ENCODE measurements at regions not wholly inside any gene's neighbourhood (a gene's known extent, or its start where the extent isn't known, plus 50 kb on each side); places are given as distances from the start of the nearest gene placed in this dataset.

- ATAC-seq (replicated peaks) (no peak), DNase-seq (no peak)
- Mint-ChIP-seq H3K4me1 (no peaks in the 10 kb centered on the region), H3K27me3 (peaks cover 19 to 29% of the 10 kb centered on the region in 2 donors), H3K27ac (no peak overlapping the region), H3K36me3 (no peaks in the 10 kb centered on the region), H3K9me3 (no peaks in the 10 kb centered on the region), H3K4me3 (no peak overlapping the region)
Observed at GRCh38 chr22:47705350-47705749, 942.9 kb downstream of the TBC1D22A start.

- Mint-ChIP-seq H3K27me3 (peaks cover 0 to 4% of the 10 kb centered on the region in 2 donors), H3K4me1 (peaks cover 4 to 9% of the 10 kb centered on the region in 2 donors), H3K4me3 (no peak overlapping the region), H3K36me3 (no peaks in the 10 kb centered on the region), H3K27ac (no peak overlapping the region), H3K9me3 (no peaks in the 10 kb centered on the region)
- no peak for DNase-seq
- ATAC-seq (replicated peaks): no peak
Observed at GRCh38 chr22:47698906-47699305, 936.5 kb downstream of the TBC1D22A start.

GRCh38 chr22:47697861-47698260, 935.4 kb downstream of the TBC1D22A start:
- DNase-seq (no peak), ATAC-seq (replicated peaks) (no peak)
- no peaks in the 10 kb centered on the region for H3K36me3 Mint-ChIP-seq
- H3K4me3 Mint-ChIP-seq: no peak overlapping the region
- H3K27ac Mint-ChIP-seq: peak overlapping the region; percentile 38
- H3K4me1 Mint-ChIP-seq: peaks cover 4 to 9% of the 10 kb centered on the region in 2 donors
- peaks cover 0 to 4% of the 10 kb centered on the region in 2 donors for H3K27me3 Mint-ChIP-seq
- no peaks in the 10 kb centered on the region for H3K9me3 Mint-ChIP-seq

GRCh38 chr22:47696776-47697175, 934.3 kb downstream of the TBC1D22A start:
- Mint-ChIP-seq H3K4me1 (peaks cover 4 to 9% of the 10 kb centered on the region in 2 donors), H3K9me3 (no peaks in the 10 kb centered on the region), H3K36me3 (no peaks in the 10 kb centered on the region), H3K4me3 (no peak overlapping the region), H3K27me3 (peaks cover 0 to 4% of the 10 kb centered on the region in 2 donors), H3K27ac (no peak overlapping the region)
- ATAC-seq (replicated peaks): no peak
- no peak for DNase-seq

- Mint-ChIP-seq H3K4me1 (peaks cover 4 to 9% of the 10 kb centered on the region in 2 donors), H3K27ac (no peak overlapping the region), H3K36me3 (no peaks in the 10 kb centered on the region), H3K9me3 (no peaks in the 10 kb centered on the region), H3K27me3 (peaks cover 0 to 4% of the 10 kb centered on the region in 2 donors), H3K4me3 (no peak overlapping the region)
- peak; percentile 24 for DNase-seq
- peak; percentile 52 to 70 for ATAC-seq (replicated peaks)
Observed at GRCh38 chr22:47695176-47695575, 932.7 kb downstream of the TBC1D22A start.

- H3K27ac Mint-ChIP-seq: no peak overlapping the region
- peaks cover 0 to 4% of the 10 kb centered on the region in 2 donors for H3K27me3 Mint-ChIP-seq
- DNase-seq: no peak
- peaks cover 4 to 9% of the 10 kb centered on the region in 2 donors for H3K4me1 Mint-ChIP-seq
- H3K9me3 Mint-ChIP-seq: no peaks in the 10 kb centered on the region
- no peak overlapping the region for H3K4me3 Mint-ChIP-seq
- no peaks in the 10 kb centered on the region for H3K36me3 Mint-ChIP-seq
- no peak for ATAC-seq (replicated peaks)
Observed at GRCh38 chr22:47694536-47695130, 932.2 kb downstream of the TBC1D22A start.

GRCh38 chr22:47693606-47694005, 931.2 kb downstream of the TBC1D22A start:
- H3K27me3 Mint-ChIP-seq: no peaks in the 10 kb centered on the region
- H3K36me3 Mint-ChIP-seq: no peaks in the 10 kb centered on the region
- H3K4me1 Mint-ChIP-seq: peaks cover 4 to 9% of the 10 kb centered on the region in 2 donors
- no peaks in the 10 kb centered on the region for H3K9me3 Mint-ChIP-seq
- ATAC-seq (replicated peaks) (no peak), DNase-seq (no peak)
- no peak overlapping the region for H3K27ac Mint-ChIP-seq
- H3K4me3 Mint-ChIP-seq: no peak overlapping the region

- Mint-ChIP-seq H3K4me3 (no peak overlapping the region), H3K27ac (no peak overlapping the region), H3K9me3 (no peaks in the 10 kb centered on the region), H3K4me1 (peaks cover 4 to 9% of the 10 kb centered on the region in 2 donors), H3K36me3 (no peaks in the 10 kb centered on the region), H3K27me3 (no peaks in the 10 kb centered on the region)
- DNase-seq (no peak), ATAC-seq (replicated peaks) (no peak)
Observed at GRCh38 chr22:47692811-47693210, 930.4 kb downstream of the TBC1D22A start.

- no peaks in the 10 kb centered on the region for H3K36me3 Mint-ChIP-seq
- no peak for DNase-seq
- peaks cover 3 to 4% of the 10 kb centered on the region in 2 donors for H3K27me3 Mint-ChIP-seq
- peaks cover 4 to 9% of the 10 kb centered on the region in 2 donors for H3K4me1 Mint-ChIP-seq
- H3K27ac Mint-ChIP-seq: no peak overlapping the region
- no peak for ATAC-seq (replicated peaks)
- H3K4me3 Mint-ChIP-seq: no peak overlapping the region
- H3K9me3 Mint-ChIP-seq: peaks cover 0 to 4% of the 10 kb centered on the region in 2 donors
Observed at GRCh38 chr22:47691152-47691895, 928.9 kb downstream of the TBC1D22A start.

GRCh38 chr22:47690586-47690985, 928.1 kb downstream of the TBC1D22A start:
- Mint-ChIP-seq H3K4me3 (no peak overlapping the region), H3K4me1 (peaks cover 4 to 9% of the 10 kb centered on the region in 2 donors), H3K27ac (no peak overlapping the region), H3K36me3 (no peaks in the 10 kb centered on the region), H3K27me3 (peaks cover 6 to 9% of the 10 kb centered on the region in 2 donors), H3K9me3 (peaks cover 0 to 4% of the 10 kb centered on the region in 2 donors)
- no peak for ATAC-seq (replicated peaks)
- DNase-seq: no peak

- peaks cover 6 to 11% of the 10 kb centered on the region in 2 donors for H3K27me3 Mint-ChIP-seq
Observed at GRCh38 chr22:47690166-47690565, 927.7 kb downstream of the TBC1D22A start.

GRCh38 chr22:47687776-47688175, 925.3 kb downstream of the TBC1D22A start:
- peaks cover 6 to 11% of the 10 kb centered on the region in 2 donors for H3K27me3 Mint-ChIP-seq
- H3K9me3 Mint-ChIP-seq: peaks cover 5 to 15% of the 10 kb centered on the region in 2 donors
- ATAC-seq (replicated peaks) (no peak), DNase-seq (no peak)
- no peak overlapping the region for H3K27ac Mint-ChIP-seq
- H3K36me3 Mint-ChIP-seq: no peaks in the 10 kb centered on the region
- no peak overlapping the region for H3K4me3 Mint-ChIP-seq
- H3K4me1 Mint-ChIP-seq: no peaks in the 10 kb centered on the region

More at GRCh38 chr22:47690166-47690565, 927.7 kb downstream of the TBC1D22A start:
- peaks cover 1 to 7% of the 10 kb centered on the region in 2 donors for H3K4me1 Mint-ChIP-seq
- H3K36me3 Mint-ChIP-seq: no peaks in the 10 kb centered on the region
- H3K27ac Mint-ChIP-seq: no peak overlapping the region
- H3K9me3 Mint-ChIP-seq: peaks cover 0 to 4% of the 10 kb centered on the region in 2 donors
- ATAC-seq (replicated peaks) (no peak), DNase-seq (no peak)
- no peak overlapping the region for H3K4me3 Mint-ChIP-seq

- H3K9me3 Mint-ChIP-seq: peaks cover 5 to 15% of the 10 kb centered on the region in 2 donors
- ATAC-seq (replicated peaks) (no peak), DNase-seq (no peak)
- H3K36me3 Mint-ChIP-seq: no peaks in the 10 kb centered on the region
- peaks cover 6 to 11% of the 10 kb centered on the region in 2 donors for H3K27me3 Mint-ChIP-seq
- H3K4me1 Mint-ChIP-seq: no peaks in the 10 kb centered on the region
- no peak overlapping the region for H3K27ac Mint-ChIP-seq
- H3K4me3 Mint-ChIP-seq: no peak overlapping the region
Observed at GRCh38 chr22:47687346-47687655, 924.9 kb downstream of the TBC1D22A start.

- ATAC-seq (replicated peaks) (no peak), DNase-seq (no peak)
- no peak overlapping the region for H3K4me3 Mint-ChIP-seq
- H3K9me3 Mint-ChIP-seq: peaks cover 5 to 15% of the 10 kb centered on the region in 2 donors
- no peak overlapping the region for H3K27ac Mint-ChIP-seq
- peaks cover 6 to 11% of the 10 kb centered on the region in 2 donors for H3K27me3 Mint-ChIP-seq
- H3K36me3 Mint-ChIP-seq: no peaks in the 10 kb centered on the region
- no peaks in the 10 kb centered on the region for H3K4me1 Mint-ChIP-seq
Observed at GRCh38 chr22:47686594-47687345, 924.3 kb downstream of the TBC1D22A start.
